NCI-H1930 (cell line): ENCODE measurements at regions not wholly inside any gene's neighbourhood (a gene's known extent, or its start where the extent isn't known, plus 50 kb on each side); places are given as distances from the start of the nearest gene placed in this dataset.
"Not testable (repeated sequence)": the region's sequence is repeated elsewhere in the genome, so short reads cannot be mapped to it uniquely, and the experiment has no call there.

Experiments
- DNase-seq, 2 experiments: peaks; one replicate each; lab custom pipeline; 2025; lab: John Stamatoyannopoulos, UW

DNA sequence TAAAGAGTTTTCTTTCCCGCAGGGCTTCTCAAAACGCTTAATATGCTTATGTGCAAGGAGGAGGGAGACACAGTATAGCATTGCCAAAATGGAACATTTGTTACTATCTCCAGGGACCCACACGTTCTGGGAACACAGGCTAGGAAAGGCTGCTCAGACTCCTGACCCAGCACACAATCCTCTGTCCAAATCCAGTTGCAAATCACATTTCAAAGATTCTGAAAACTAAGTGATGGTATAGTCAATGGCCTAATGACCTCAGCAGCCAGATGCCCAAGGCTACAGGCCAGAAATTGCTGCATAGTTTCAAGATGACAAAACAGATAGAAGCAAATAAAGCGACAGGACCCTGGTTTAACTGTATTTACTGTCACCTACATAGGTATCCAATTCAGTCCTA lies 97.0 kb upstream of the GRIP1 start:
- DNase-seq, result no peak

DNA sequence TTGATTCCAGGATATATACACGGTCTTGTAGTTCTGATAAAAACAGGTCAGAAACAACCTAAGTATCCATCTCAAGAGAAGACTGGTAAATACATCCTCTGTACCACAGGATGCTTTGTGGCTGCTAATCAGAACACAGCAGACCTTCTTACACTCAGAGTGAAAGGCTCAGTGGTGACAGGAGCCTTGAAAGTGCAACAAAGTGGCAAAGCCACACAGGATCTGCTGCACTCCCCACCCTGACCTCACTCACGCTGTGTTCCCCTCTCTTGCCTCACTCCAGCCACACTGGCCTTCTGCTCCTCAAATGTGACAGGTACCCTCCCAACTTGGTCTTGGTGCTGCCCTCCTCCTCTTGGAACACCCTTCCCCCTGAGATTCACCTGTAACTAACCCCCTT lies 98.1 kb upstream of the GRIP1 start:
- no peak for DNase-seq

DNA sequence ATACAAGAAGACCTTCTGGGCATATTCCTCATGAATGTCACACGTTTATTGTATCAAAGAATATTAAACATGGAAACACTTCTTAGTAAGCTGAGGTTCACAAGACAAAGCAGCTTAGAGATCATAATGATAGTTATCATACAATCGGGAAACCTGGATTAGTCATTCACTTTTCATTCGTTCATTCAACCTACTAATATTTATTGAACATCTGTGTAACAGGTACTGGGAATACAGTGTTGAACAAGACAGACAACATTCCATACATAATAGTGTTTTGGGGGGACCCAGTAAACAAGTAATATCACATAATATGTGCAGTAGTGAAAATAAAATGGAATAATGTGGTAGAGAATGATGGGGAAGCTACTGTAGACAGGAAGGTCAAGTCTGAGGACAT lies 100.6 kb upstream of the GRIP1 start:
- no peak for DNase-seq

DNA sequence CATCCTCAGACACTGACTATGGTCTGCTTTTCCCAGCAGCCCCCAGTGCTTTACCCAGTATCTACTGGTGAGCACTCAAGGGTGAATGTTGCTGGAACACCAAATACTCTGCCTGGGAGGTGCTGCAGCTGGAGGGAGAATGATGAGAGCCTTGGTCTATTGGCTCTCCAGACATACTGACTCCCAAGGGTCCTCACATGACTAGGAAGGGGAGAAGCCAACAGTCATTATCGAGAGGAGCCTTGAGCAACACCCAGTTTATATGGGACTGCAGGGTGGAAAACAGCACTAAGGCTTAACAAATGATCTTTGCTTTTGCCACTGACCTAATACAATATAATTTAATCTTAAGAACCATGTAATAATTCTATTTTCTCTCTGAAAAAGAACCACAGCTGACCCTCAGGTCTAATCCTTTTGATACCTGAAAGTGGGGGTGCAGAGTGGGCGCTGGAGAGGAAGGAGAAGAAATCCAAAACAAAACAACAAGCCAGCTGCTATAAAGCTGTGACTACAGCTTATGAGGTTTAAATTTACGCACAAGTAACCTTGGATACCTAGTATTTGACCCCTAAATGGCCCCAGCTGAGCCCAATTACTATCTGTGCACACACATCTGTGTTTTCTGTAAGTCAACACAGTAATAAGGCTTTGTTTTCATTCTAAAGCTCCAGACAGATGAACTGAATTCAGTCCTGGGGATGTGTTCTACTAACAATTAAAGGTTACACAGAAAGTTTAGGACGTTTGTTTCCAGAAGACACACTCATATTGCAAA lies 107.8 kb upstream of the GRIP1 start:
- peak; percentile 67 to 73 for DNase-seq

DNA sequence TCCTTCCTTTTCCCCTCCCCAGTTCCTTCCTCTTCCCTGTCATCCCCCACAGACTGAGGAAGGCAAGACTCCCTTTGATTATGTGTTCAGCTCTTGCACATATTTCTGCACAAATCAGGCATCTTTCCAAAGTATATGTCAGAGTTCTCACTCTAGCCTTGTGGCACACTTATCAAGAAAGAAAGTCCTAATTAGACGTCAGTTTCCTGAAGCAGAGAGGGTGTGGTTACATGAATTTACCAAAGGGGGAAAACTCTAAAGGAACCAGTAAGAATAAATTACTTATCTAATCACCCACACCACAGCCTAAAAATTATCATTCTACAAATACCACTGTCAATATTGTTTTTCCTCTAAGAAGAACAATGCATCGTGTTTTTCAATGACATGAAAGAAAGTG lies 120.7 kb upstream of the GRIP1 start:
- DNase-seq, result no peak

DNA sequence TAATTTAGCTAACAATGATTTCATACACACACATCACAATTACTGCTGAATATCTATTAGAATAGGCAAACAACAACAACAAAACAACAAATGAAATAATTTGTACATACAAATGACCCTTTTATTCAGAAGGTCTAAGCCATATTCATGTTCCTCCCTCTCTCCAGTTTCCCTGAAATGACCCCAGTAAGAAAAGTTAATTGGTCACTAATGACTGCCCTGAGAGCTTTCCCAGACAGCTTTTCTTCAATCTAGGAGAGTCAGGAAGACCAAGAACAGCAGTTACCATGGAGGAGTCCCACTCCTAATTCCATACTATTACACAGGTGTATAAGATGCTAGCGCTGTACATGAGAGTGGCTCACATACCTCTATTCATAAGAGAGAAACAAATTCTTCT lies 121.2 kb upstream of the GRIP1 start:
- no peak for DNase-seq

DNA sequence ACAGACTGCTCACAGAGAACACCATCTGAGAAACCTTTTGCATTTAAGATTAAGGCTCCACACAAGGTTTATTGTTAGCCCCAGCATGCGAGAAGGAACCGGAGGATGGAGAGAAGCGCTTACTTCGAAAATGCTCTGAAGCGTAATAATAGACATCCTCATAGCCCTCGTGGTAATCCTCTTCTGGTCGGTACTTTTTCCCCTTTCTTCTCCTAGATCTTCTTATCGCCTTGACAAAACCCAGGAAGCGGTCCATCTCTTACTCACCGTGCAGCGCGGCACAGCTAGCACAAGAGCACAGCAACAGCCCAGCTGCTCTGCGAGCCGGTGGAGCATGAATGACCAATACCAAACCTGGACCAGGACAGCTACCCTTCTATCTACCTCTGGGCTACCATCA lies 125.1 kb upstream of the GRIP1 start:
- no peak for DNase-seq

DNA sequence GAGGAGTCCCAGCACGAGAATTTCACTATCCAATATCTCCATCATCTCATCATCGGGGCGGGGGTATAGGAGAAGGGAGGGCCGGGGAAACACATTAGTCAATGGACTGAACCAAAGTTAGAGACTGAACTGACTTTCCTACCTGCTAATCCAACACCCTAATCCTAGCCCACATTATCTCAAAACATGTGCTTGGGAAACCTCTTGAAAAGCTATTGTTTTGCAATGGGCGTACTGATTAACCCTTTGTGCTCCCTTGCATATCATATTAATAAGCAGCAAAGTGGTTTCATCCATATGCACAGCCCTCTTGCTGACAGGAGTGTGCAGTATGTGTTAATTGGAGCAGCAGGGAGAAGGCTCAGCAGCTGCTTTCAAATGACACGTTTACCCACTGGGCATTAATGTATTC lies 125.7 kb upstream of the GRIP1 start:
- peak; percentile 49 to 65 for DNase-seq

DNA sequence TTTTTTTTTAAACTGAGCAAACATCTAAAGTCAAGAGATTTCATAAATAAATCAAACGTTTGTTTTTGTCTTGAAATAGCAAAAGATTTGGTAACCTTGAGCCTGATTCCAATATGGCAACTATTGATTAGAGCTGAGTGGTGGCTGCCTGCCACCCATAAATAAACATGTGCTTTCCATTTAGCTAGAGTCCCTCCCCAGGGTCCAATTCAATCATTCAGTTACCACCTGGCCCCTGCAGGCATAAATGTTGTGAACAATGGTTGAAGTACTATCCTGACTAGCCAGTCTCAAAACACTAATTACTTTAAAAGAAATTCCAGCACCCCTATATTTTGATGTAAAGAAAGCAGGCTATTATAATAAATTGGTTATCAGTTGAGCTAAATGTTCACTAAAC lies 129.7 kb upstream of the GRIP1 start:
- DNase-seq, result peak; percentile 88 to 92

DNA sequence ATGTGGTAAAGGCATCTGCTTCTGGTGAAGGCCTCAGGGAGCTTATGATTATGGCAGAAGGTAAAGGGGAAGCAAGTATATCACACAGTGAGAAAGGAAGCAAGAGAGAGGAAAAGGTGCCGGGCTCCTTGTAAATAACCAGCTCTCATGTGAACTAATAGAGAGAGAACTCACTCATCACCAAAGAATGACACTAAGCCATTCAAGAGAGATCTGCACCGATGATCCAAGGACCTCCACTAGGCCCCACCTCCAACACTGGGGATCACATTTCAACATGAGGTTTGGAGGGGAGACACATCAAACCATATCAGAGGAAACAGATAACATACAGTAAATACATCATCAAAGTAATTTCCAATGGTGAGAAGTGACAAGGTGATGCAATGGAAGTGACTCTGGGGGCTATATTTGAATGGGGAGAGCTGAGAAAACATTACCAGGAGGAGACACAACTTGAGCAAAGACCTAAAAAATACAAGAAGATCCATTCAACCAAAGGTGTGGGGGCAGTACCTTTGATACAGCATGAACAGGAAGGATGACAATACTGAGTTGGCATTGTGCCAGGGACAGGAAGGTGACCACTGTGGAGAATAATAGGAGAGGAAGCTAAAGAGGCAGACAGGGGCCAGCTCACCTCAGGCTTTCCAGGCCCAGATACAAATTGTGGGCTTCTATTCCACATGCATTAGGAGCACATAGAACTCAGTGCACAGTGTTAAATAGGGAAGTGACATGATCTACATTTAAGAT lies 134.4 kb upstream of the GRIP1 start:
- DNase-seq, result peak; percentile 46 to 57

DNA sequence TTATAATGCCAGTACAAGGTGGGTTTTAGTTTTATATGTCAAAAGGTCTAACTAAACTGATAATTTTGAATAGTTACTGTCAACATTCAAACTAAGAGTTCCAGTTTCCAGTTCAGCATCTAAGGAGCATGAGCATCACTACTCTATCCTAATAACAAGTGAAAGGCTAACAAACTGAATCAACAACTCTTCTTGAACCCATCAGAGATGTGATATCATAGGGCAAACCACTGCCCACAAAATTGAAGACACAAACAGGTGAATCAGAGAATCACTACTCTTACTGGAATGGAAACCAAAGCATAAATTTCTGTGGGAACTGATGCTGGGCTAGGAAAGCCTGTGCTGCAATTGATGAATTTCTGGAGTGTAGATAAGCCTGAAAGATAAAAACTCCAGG lies 140.7 kb upstream of the GRIP1 start:
- no peak for DNase-seq

DNA sequence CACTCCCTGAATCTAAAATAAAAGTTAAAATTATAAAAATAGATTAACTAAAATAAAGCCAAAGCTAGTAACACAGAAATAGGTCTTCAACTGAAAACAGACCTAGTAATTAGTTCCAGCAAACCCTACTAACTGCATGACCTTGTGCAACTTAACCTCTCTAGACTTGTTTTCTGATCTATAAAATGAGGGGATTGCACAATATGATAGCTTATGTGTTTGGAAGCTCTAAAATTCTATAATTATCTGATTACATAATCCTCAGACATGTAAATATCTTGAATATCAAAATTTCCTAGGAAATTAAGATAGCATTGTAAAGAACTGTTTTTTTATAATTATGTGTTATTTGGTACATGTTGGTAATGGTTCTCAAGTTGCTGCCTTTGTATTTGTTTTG lies 144.1 kb upstream of the GRIP1 start:
- DNase-seq, result no peak

DNA sequence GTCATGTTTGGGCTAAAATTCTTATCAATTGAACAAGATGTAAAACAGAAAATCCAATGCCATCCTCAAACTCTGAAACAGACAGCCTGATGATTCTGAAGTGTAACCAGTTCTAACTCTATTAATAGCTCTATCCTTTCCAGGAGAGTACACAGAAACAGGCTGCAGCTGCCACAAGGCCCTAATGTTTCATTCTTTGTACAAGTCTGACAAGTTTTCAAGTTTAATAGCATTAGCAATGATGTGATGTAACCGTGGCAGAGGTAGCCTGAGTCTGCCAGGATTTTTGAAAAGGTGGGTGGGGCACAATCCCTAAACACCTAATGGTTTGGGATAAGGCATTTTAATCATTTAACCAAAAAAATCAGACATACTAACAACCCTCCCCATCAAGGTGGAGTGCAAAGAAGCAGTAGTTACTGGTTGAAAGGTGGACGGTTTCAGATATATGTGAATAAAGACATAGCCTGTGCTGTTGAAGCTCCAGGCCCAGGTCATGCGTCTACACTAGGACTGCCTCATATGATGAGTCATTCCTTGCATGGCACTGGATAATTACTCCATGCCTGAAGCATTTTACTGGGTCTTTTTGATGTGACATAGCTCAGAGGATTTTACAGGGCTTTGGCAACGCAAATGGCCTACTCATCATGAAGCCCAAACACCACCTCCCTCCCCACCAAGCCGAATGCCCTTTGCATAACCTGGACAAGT lies 145.1 kb upstream of the GRIP1 start:
- peak in 1 of 2 experiments; percentile 56 for DNase-seq

DNA sequence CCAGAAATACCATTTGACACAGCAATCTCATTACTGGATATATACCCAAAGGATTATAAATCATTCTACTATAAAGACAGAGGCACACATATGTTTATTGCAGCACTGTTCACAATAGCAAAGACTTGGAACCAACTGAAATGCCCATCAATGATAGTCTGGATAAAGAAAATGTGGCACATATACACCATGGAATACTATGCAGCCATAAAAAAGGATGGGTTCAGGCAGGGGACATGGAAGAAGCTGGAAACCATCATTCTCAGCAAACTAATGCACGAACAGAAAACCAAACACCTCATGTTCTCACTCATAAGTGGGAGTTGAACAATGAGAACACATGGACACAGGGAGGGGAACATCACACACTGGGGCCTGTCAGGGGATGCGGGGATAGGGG lies 147.0 kb upstream of the GRIP1 start:
- not testable (repeated sequence) for DNase-seq

DNA sequence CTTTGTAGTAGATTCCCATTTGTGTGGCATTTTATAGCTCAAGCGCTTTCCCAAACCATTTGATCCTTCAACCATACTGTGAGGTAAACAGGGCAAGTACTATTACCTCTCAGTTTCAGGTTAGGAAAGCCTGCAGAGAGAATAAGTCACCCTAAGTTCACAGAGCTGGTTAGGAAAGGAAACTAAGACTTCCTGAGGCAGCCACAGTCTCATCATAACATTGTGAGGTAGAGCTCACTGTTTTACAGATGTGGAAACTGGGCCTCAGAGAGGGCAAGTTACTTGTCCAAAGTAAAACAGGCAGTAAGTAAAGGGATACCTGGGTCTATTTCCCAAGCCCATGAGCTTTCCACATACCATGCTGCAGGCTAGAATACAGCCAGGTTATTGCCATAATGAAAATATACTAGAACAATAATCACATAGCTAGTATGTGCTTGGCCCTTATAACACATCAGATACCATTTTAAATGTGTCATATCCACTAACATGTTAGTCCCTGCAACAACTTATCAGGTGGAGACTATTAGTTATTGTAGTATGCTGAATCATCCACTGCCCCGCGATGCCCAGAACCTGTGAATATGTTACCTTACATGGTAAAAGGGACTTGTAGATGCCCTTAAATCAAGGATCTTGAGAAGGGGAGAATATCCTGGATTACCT lies 150.9 kb upstream of the GRIP1 start:
- no peak for DNase-seq

DNA sequence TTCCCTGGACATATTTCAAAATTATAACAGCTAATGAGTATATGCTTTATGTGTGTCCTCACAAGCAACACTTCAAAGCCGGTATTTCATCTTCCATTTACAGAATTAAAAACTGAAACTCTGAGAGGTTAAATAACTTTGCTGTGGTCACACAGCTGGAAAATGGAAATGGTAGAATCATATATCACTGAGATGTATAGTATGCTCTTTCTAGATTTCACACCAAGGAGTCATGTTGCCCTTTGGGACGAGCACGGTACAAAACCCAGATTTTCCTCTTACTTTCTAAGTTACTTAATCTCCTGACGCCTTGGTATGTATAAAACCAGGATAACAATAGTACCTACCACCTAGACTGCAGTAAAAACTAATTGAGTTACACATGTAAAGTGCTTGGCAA lies 152.6 kb upstream of the GRIP1 start:
- DNase-seq, result no peak

DNA sequence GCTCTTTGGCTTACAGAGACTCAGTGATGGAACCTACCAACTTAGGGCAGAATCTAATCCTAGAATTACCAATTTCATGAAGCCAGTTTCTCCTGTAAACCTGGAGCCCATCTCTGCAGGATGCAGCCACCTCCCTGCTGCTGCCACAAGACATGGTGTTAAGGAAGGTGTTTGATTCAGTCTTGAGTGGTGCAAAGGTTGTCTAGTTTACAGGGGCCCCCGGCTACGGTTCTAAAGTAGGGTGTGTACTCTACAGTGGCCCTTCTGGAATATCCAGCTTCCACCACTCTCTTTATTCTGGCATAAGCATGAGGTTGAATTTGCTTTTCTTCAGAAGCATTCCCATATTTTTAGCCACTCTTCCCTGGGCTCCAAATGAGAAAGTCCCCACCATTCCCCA lies 154.1 kb upstream of the GRIP1 start:
- no peak for DNase-seq

DNA sequence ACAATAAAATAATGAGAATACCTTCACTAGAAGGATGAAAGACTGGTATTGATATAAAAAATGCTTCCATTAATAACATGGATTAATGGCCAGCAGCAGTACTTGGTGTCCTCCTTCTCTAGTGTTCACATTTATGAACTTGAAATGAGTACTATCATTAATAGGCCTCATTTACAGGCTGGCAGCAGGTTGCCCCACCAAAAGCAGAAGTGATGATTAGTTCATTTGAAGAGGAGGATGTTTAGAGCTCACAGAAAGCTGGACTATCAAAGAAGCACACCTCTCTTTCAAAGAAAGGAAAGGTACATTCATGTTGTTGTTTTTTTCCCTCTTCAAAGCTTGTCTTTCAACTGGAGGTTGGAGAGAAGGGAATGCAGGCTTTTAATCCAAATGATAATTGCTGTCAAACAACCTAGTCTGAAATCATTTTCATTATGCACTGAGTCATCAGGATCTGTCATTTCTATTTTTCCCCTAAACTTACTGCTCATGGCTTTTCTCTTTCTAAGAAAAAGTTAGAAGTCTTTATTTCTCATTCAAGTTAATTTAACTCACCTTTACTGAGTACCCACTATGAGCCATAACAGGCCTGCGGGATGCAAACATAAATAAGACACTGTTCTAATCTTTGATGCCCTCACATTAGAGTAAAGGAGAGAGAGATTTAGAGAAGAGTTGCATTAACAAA lies 157.9 kb upstream of the GRIP1 start:
- no peak for DNase-seq

DNA sequence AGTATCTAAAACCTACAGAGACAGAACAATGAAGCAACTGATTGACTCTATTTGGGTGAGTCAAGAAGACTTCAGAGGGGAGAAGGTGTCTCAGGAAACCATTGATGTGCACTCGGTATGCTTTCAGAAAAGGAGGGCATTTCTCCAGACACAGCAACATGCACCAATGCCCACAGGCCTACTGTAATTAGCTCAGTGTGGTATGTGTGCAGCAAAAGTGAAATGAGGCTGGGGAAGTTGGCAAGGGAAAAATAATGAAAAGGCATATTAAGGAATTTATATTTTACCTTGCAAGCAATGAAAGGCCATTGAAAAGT lies 158.4 kb upstream of the GRIP1 start:
- DNase-seq, result no peak

DNA sequence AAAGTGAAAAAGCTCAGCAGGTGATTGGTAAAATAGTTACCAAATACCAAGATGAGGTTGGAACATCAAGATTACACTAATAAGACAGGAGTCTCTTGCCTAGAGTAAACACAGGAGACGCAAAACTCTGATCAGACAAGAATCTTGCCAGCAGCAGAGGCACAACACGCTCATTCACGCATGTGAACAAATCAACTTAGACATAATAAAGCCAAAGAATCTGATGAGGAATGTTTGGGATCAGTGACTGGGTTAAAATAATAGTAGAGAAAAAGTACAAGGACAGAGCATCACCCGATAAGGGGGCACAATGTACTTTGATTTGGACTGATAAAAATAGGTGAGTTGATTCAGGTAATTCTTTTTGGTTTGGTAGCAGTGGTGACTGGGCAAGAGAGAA lies 159.5 kb upstream of the GRIP1 start:
- DNase-seq, result no peak

DNA sequence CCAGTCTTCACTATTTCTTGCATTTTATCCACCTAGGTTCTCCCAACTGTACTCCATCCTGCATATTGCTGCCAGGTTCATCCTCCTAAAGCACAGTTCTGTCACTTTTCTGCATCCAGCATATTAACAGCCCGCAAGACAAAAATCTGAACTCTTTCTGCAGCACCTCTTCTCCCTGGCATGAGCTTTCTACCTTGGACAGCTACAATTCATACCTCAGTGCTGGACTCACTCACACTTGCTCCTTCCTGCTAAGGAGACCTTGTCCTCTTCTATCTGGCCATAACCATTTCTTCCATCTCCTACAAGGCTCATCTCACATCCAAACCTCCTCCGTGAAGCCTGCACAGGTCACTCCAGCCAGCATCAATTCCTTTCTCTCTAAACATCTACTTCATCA lies 170.1 kb upstream of the GRIP1 start:
- DNase-seq, result no peak

DNA sequence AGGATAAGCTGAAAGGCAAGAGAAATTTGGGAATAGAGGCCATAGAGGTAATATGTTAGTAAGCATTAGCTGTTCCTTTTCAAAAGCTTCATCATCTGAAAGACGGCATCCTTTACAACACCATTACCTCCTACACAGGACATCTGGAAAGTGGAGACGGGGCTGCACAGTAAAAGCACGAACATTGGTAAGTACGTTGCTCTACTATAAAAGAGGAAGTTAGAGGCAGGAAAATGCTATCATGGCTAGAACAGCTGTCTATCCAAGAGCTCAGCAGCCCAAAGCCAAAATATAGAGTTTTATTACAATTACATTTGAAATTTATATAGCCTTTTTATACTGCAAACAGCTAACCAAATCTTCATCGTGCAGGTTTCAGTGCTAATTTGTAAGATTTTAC lies 172.3 kb upstream of the GRIP1 start:
- no peak for DNase-seq
